ENCODE measurements at regions not wholly inside any gene's neighbourhood (a gene's known extent, or its start where the extent isn't known, plus 50 kb on each side); places are given as distances from the start of the nearest gene placed in this dataset.

DNA sequence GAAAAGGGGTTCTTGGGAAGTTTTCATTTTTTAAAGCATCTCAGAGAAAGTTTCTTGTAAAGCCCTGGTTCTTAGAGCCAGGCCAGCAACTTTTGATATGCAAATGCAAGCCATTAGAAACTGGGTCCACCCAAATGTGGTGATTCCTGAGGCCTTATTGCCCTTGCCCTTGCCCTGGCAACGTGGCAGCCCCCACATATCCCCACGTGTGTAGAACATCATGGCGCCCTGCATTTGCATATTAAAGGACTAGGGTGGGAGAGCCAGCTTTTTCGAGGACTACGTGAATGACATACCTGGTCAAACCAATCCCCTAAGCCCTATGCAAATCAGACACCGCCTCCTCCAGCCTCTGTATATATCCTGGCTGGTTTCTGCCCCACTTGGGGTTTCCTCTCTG lies 314.9 kb upstream of the NECTIN3 start:
- TF ChIP-seq, protein P1, sequence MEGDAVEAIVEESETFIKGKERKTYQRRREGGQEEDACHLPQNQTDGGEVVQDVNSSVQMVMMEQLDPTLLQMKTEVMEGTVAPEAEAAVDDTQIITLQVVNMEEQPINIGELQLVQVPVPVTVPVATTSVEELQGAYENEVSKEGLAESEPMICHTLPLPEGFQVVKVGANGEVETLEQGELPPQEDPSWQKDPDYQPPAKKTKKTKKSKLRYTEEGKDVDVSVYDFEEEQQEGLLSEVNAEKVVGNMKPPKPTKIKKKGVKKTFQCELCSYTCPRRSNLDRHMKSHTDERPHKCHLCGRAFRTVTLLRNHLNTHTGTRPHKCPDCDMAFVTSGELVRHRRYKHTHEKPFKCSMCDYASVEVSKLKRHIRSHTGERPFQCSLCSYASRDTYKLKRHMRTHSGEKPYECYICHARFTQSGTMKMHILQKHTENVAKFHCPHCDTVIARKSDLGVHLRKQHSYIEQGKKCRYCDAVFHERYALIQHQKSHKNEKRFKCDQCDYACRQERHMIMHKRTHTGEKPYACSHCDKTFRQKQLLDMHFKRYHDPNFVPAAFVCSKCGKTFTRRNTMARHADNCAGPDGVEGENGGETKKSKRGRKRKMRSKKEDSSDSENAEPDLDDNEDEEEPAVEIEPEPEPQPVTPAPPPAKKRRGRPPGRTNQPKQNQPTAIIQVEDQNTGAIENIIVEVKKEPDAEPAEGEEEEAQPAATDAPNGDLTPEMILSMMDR (conservative IDR thresholded peaks at IDR 0.05; ENCODE audit: low read depth, low read length) = no peak
- no peak for DNase-seq (ENCODE audit: low read depth)
- H3K4me3 ChIP-seq (ENCODE audit: low read depth, low read length) = no peak overlapping the region

DNA sequence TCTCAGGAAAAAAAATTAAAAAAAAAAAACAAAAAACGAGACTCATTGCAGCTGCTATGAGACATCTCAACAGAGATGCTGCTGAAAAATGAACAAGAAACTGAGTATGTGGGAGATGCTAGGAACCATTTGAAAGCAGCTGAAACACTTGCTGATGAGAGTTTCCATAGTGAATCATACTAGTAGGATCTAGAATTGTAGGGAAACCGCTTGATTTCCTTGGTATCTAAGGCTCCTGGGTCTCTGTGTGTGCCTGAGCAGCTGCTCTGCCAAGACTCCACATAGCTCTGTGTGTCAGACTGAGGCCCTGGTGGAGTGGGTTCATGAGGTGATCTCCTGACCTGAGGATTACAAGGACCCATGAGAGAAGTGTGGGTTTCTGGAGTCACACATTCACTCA lies 313.4 kb upstream of the NECTIN3 start:
- DNase-seq (ENCODE audit: low read depth) = no peak
- H3K4me3 ChIP-seq (ENCODE audit: low read depth, low read length) = no peak overlapping the region
- TF ChIP-seq, protein P1 (conservative IDR thresholded peaks at IDR 0.05; ENCODE audit: low read depth, low read length) = no peak

DNA sequence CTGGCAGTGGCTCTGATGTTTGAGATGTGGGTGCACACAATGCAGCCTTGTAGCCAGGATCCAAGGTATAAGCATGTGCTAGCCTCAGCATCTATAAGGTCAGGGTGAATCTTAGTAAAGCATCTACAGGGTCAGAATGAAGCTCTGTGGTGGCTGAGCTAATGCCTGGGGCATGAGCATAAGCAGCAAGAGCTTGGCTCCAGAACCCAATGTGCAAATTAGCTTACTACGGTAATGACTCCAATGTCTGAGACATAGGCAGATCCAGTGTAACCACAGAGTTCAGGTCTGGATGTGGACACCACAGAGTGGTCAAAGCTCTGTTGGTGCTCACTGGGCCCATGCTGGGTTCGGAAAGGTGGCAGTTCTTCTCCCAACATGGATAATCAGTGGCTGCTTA lies 304.5 kb upstream of the NECTIN3 start:
- TF ChIP-seq, protein P1 (conservative IDR thresholded peaks at IDR 0.05; ENCODE audit: low read depth, low read length) = no peak
- DNase-seq (ENCODE audit: low read depth) = no peak

DNA sequence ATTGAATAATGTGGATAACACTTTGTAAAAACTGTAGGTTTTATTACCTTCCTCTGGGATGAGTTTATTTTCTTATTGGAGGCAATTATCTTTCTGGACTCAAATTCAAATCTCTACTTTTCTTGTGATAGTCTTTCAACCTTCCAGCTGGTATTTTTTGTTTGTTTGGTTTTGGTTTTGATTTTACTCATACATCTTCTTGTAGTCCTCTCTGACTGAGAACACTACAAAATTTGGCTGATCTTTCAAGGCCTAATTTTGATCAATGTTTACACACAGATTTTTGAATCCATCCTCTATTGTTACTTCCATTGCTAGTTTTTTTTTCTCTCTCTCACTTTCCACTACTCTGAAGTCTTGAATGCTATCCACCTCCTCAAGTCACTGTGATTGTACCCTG lies 303.8 kb upstream of the NECTIN3 start:
- DNase-seq (ENCODE audit: low read depth) = no peak
- TF ChIP-seq, protein P1 (conservative IDR thresholded peaks at IDR 0.05; ENCODE audit: low read depth, low read length) = no peak

More for the DNA sequence above, 304.5 kb upstream of the NECTIN3 start:
- no peak overlapping the region for H3K4me3 ChIP-seq (ENCODE audit: low read depth, low read length)

DNA sequence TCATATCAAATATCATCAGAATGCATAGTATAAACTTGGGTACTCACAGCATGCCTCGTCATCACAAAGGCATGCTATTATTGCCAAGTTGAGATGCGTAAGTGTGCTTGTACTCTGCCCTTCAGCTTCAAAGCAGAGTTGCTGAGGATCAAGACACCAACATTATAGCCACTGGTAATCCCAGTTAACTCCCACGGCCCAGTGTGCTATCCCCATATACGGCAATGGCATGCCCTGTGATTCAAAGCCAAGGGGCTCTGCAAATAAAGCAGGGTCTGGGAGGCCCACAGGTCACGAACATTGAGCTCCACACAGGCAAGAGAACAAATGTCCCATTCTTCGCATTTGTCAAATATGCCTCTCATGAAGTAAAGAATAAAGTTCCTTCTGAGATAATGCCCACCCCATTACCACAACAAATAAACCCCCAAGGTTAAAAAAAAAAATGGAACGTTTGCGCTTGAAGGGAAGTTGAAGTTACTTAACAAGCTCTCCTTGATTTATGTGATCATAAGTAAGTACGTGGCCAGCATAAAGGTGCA lies 298.1 kb upstream of the NECTIN3 start:
- TF ChIP-seq, protein P1 (conservative IDR thresholded peaks at IDR 0.05; ENCODE audit: low read depth, low read length) = no peak
- DNase-seq (ENCODE audit: low read depth) = no peak
- no peak overlapping the region for H3K4me3 ChIP-seq (ENCODE audit: low read depth, low read length)

More for the DNA sequence above, 303.8 kb upstream of the NECTIN3 start:
- H3K4me3 ChIP-seq (ENCODE audit: low read depth, low read length) = no peak overlapping the region

DNA sequence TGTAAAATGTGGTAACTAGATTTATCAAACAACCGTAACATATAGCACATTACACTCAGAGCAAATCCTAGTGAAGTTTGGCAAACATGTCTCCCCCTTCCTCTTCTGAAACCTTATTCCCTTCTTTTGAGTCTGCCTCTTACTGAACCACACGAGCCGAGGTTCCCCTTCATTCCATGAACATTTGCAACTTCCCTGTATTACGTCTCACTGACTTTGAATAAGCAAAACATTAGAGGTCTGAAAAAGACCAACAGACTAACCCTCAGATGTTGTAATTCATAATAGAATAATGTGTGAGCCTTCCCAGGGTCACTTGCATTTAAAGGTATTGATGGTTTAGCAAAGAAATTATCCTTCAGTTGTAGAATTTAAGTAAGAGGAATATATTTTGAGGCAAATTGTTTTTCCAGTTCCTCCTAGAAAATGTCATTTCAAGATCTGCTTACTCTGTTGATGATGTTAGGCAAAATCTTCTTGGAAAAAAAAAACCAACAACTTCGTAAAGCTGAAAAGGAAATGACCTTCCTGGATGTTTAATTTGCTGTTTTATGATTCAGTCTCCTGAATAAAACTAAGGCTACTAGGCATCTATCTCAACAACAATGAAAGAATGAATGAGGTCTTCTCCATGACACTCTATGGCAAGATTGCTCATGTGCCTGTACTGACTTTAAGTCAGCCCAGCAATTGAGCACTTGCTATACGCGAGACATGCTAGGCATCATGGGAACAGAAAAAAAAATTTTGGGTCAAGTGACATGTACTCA lies 296.9 kb upstream of the NECTIN3 start:
- no peak for DNase-seq (ENCODE audit: low read depth)
- TF ChIP-seq, protein P1 (conservative IDR thresholded peaks at IDR 0.05; ENCODE audit: low read depth, low read length) = no peak
- H3K4me3 ChIP-seq (ENCODE audit: low read depth, low read length) = no peak overlapping the region

DNA sequence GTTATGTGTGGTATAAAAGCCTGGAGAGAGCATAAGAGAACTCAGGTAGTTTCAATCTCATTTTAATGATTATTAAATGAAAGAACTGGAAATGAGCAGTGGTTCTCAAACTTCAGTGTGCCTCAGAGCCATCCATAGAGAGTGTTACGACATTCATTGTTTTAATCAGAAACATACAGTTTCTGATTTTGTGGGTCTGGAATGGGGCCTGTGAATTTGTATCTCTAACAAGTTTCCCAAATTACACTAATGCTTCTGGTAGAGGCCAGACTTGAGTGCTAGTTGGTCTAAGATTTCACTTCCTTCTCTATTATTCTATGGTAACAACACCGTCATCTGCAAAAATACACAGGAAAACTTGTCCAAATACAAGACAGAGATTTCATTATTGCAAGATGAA lies 292.0 kb upstream of the NECTIN3 start:
- TF ChIP-seq, protein P1 (conservative IDR thresholded peaks at IDR 0.05; ENCODE audit: low read depth, low read length) = no peak
- H3K4me3 ChIP-seq (ENCODE audit: low read depth, low read length) = no peak overlapping the region
- no peak for DNase-seq (ENCODE audit: low read depth)

Data from epithelial cell of proximal tubule (primary cell).